Stimulated activated CD4-positive, alpha-beta T cell treated with anti-CD3 and anti-CD28 coated beads, Interleukin-2, amount 100 ng/mL, for 48 hours (primary cell): ENCODE measurements at regions not wholly inside any gene's neighbourhood (a gene's known extent, or its start where the extent isn't known, plus 50 kb on each side); places are given as distances from the start of the nearest gene placed in this dataset.
"Not testable (repeated sequence)": the region's sequence is repeated elsewhere in the genome, so short reads cannot be mapped to it uniquely, and the experiment has no call there.

ENCODE experiments used
- DNase-seq, 2 donors: peaks; one replicate each; pipeline ENCODE4 v3.0.0-alpha.2; 2020

GRCh38 chr22:22717664-22718063 is 73.2 kb downstream of the GGTLC2 start:
- DNase-seq = no peak

- peak; percentile 22 to 25 for DNase-seq
These were observed 75.8 kb downstream of the GGTLC2 start for GRCh38 chr22:22720201-22720723.

- no peak for DNase-seq
These were observed 76.4 kb downstream of the GGTLC2 start for GRCh38 chr22:22720724-22721261.

GRCh38 chr22:22721681-22722354 is 77.4 kb downstream of the GGTLC2 start:
- peak; percentile 27 to 48 for DNase-seq

GRCh38 chr22:22728382-22728781 is 84.0 kb downstream of the GGTLC2 start:
- no peak for DNase-seq

- DNase-seq = no peak
These were observed 86.4 kb downstream of the GGTLC2 start for GRCh38 chr22:22730655-22731373.

DNA sequence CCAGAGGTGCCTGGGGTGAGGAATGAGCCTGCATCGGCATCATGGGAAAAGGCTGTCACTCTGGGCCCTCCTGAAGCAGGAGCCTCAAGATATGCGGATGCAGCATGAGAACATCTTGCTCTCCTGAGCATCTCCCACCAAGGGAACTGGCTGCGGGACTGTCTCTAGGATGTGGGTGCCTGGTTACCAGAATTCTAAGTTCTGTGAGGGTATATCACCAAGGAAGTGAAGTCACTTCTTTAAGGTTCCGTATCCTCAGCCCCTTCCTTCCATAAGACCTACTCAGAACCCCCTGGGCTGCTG is 86.9 kb downstream of the GGTLC2 start:
- DNase-seq = no peak

DNA sequence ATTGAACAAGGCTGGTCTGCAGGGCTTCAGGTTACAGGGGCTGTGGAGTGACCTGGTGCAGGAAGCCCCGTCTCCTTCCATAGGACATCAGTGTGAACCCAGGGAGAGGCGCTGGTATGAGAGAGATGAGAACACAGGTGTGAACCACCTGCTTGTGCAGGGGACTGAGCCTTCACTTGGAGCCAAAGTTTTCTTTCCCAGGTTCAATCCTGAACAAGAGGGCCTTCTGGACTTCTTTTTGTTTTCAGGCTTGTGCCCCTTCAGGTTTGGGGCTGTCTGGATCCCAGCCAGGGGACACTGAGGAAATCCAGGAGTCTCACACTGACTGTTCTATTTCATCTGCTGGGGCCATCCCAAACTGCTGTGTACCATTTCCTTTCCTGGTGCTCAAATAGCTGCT is 88.6 kb downstream of the GGTLC2 start:
- not testable (repeated sequence) for DNase-seq

GRCh38 chr22:22733881-22734373 is 89.5 kb downstream of the GGTLC2 start:
- no peak for DNase-seq

- DNase-seq = not testable (repeated sequence)
These were observed 90.2 kb downstream of the GGTLC2 start for GRCh38 chr22:22734395-22735272.

DNA sequence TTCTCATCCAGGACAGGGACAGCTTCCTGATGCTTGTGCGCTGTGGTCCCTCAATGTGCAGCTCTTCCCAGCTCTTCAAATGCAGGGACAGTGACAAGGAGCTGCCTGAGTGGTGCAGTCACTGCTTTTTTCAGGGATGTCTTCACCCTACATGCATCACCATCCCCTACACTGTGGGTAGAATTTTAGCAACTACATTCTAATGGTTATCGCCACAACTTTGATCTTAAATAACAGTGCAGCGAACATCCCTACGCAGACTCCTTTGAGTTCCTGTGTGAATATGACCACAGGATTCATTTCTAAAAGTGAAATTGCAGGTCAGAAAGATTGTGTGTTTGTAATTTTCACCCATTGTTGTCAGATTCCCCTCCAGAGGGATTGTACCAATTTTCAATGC is 90.9 kb downstream of the GGTLC2 start:
- not testable (repeated sequence) for DNase-seq

DNA sequence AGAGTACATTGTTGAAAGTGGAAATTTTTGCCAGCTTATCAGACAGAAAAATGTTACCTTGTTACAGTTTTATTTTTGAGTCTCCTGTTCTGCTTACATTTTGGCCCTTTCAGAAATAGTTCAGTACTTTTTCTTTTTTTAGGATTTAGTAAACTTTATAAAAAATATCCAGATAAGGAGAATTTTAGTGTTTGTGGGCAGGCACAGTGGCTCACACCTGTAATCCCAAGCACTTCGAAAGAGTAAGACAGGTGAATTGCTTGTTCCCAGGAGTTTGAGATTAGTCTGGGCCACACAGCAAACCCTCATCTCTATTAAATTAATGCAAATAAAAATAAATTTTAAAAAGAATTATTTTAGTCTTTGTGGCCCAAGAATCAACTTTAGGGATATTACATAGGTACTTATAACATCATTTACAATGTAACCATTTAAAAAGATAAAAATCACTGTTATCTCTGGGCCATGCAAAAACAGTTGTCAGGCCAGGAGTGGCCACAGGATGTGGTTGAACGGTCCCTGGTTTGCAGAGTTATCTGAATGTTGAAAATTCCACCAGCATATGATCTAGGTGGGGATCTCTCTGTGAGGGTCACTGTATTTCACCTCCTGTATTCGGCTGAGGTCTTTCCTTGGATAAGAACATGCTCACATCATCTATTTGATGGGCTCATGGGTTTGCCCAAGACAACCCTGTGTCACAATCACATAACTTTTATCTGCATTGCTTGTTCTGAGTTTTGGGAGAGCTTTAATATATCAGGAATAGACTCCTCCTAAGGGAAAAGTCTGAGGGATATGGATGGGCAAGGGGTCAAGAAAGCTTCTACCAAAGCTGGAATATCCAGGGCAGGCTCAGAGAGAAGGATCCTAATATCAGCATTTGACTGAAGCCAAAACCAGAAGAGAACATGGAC is 91.5 kb downstream of the GGTLC2 start:
- DNase-seq = no peak

DNA sequence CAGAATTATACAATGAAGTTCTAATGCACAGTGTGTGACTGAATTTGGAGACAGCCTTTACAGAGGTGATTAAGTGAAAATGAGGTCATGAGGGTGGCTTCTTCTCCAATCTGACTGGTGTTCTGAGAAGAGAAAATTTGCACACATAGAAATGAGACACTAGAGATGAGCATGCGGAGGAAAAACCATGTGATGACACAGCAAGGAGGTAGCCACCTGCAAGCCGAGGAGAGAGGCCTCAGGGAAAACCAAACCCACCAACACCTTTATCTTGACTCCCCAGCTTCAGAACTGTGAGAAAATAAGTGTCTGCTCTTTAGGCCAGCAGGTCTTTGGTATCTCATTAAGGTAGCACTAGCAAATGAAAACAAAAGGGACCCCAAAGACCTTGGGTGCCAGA is 93.2 kb downstream of the GGTLC2 start:
- no peak for DNase-seq

- DNase-seq = no peak
These were observed 94.7 kb downstream of the GGTLC2 start for GRCh38 chr22:22738959-22739585.

GRCh38 chr22:22740560-22741276 is 96.3 kb downstream of the GGTLC2 start:
- DNase-seq = no peak

GRCh38 chr22:22741843-22742242 is 97.4 kb downstream of the GGTLC2 start:
- no peak for DNase-seq

GRCh38 chr22:22742641-22743040 is 98.2 kb downstream of the GGTLC2 start:
- DNase-seq = no peak

DNA sequence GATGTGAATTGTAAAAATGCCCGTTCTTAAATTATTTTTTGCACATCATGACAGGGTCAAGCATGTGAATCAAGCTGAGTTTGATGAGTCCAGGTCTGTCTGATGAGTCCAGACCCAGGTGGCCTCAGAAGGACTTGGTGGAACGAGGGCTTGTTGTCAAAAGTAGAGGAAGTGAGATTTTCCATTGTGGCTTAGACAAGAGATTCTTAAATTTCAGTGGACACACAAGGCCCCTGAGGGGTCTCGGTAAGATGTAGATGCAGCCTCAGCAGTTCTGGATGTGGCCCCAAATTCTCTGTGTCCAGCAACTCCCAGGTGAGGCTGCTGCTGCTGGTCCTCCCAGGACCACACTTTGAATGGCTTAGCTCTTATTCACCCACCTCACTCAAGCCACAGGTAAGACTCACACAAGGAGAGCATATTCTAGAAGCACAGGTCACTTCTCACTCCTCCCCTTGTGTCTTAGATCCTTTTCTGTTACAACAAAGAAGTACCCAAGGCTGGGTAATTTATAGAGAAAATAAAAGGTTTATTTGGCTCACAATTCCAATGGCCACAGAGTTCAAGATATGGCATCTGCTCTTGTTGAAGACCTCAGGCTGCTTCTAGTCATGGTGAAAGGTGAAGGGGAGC is 98.8 kb downstream of the GGTLC2 start:
- no peak for DNase-seq

DNA sequence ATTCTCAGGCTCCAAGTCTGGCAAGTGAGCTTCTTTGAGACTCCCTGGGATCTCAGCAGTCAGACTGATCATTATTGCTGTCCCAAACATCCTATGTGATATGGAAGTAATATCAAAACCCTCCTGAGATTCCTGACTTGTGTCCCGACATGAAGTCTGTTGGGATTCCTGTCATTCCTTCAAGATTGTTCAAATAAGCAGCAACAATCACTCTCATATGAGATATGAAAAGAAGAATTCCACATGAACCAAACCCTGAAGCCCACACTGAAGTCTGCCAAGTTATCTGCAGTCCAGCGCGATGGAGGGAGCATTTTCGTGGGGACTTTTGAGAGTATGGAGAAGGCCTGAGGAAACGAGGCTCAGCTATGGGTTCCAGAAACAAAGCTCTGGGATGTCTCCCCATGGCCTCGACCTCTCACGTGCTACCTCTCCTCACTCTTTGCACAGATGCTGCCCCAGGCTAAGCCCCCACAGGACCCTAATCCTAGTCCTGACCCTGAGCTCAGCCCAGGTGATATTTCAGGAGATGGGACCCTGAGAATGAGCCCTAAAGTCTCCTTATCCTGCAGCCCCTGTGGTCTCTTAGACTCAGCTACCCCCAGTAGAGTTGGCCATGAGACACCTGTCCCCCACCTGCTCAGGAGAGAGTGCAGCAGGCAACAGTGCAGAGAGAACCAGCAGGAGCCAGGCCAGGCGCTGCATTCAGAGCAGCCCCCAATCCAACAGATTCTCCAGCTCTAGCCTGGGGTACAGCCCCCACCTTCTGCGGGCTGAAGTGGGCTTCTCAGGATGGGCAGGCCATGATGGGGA is 100.2 kb downstream of the GGTLC2 start:
- no peak for DNase-seq
